Right lobe of liver (tissue), 6 donors: ENCODE measurements at regions not wholly inside any gene's neighbourhood (a gene's known extent, or its start where the extent isn't known, plus 50 kb on each side); places are given as distances from the start of the nearest gene placed in this dataset.

Source experiments
- ATAC-seq, 4 donors: fragments of 200-7000 bp; cut with Tn5 transposase; one replicate each; pipeline ENCODE4 v1.9.1; 2020; ENCODE audit warnings: mild to moderate bottlenecking in 4 of 4, moderate library complexity in 4 of 4
- DNase-seq, 3 donors: peaks; one replicate each; pipeline ENCODE4 v3.0.0-alpha.2; 2020
- H3K27ac ChIP-seq, 3 donors: fragments of 200-600 bp; one replicate each; pipeline ENCODE4 v1.8.0; 2022
- H3K27me3 ChIP-seq, 2 donors: fragments of 200-600 bp; one replicate each; pipeline ENCODE4 v1.8.0; 2022
- H3K36me3 ChIP-seq, 4 donors: fragments of 200-600 bp; sonication (generic) in 1 of 4; one replicate each; pipeline versions ENCODE4 v1.5.1 to v1.8.0; 2017 to 2022; ENCODE audit warnings: control low read depth in 1 of 4
- H3K4me1 ChIP-seq, 4 donors: fragments of 200-600 bp; sonication (generic) in 1 of 4; one replicate each; pipeline versions ENCODE4 v1.5.1 to v1.8.0; 2017 to 2022; ENCODE audit warnings: control low read depth in 1 of 4
- H3K4me3 ChIP-seq, 3 donors: fragments of 200-600 bp; one replicate each; pipeline ENCODE4 v1.8.0; 2022
- H3K9me3 ChIP-seq, 4 donors: fragments of 200-600 bp; sonication (generic) in 1 of 4; one replicate each; pipeline versions ENCODE4 v1.5.1 to v1.8.0; 2017 to 2022; ENCODE audit warnings: control low read depth in 1 of 4
- POLR2A ChIP-seq: fragments of 450-650 bp; IDR thresholded peaks from one replicate; pipeline ENCODE4 v1.6.1; 2017; ENCODE audit warnings: antibody characterized with exemption, mild to moderate bottlenecking
- WGBS: methylation state at CpG from one replicate; pipeline ENCODE4 v1.1.6; 2018; ENCODE audit warnings: low coverage, low lambda C conversion rate; ENCODE audit not compliant: insufficient coverage; ENCODE audit errors: missing lambda C conversion rate; 5-methylcytosine and 5-hydroxymethylcytosine counted together
- intact Hi-C, 2 donors: fragments of 100-400 bp; cut with DNase I; formaldehyde crosslinking; loops; one replicate each; pipeline versions ENCODE4 v1.11.2 to v1.14.1; 2022
- TF ChIP-seq, protein P1 (sequence below), 4 donors: fragments of 200-600 bp in 3 of 4; fragments of 450-650 bp in 1 of 4; IDR thresholded peaks; one replicate each; pipeline versions ENCODE4 v1.5.1 to v1.8.0; 2016 to 2022; ENCODE audit warnings: antibody characterized with exemption in 4 of 4, mild to moderate bottlenecking in 2 of 4
- donor health status: DM: no; HTN: yes; CAD: no.
- donor health status: DM: no; HTN: no; CAD: no.
- donor health status: DM: no; HTN: no; CAD: no.
- donor health status: DM: no; HTN: yes; CAD: no.
- donor health status: DM: no; HTN: yes; CAD: no.

DNA sequence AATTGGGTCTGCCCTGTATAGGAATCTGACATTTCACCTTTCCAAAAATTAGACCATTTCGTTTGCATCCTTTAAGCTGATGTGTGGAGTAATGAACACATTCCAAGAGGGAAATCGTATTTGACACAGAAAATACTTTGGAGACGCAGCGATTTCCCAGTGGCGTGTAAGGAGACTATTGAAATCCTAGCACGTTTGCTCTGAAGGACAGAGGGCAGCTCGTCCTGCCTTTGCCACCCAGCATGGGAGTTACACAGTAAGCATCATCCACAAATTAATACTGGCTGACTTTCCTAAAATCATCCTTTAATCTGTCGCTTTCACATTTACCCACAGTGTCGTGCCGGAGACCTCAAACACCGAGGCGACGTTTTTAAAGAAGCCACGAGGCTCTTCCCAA lies 925.9 kb upstream of the EEF2KMT start:
- no peak overlapping the region for H3K4me3 ChIP-seq
- no peak for DNase-seq
- 45% methylated on average over 14 of the region's 14 CpGs for WGBS
- no peaks in the 10 kb centered on the region for H3K9me3 ChIP-seq
- TF ChIP-seq, protein P1, sequence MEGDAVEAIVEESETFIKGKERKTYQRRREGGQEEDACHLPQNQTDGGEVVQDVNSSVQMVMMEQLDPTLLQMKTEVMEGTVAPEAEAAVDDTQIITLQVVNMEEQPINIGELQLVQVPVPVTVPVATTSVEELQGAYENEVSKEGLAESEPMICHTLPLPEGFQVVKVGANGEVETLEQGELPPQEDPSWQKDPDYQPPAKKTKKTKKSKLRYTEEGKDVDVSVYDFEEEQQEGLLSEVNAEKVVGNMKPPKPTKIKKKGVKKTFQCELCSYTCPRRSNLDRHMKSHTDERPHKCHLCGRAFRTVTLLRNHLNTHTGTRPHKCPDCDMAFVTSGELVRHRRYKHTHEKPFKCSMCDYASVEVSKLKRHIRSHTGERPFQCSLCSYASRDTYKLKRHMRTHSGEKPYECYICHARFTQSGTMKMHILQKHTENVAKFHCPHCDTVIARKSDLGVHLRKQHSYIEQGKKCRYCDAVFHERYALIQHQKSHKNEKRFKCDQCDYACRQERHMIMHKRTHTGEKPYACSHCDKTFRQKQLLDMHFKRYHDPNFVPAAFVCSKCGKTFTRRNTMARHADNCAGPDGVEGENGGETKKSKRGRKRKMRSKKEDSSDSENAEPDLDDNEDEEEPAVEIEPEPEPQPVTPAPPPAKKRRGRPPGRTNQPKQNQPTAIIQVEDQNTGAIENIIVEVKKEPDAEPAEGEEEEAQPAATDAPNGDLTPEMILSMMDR (IDR thresholded peaks at IDR 0.05): no peak
- TF ChIP-seq POLR2A: no peak
- H3K27me3 ChIP-seq: no peaks in the 10 kb centered on the region
- intact Hi-C loops: no loop called here
- no peak overlapping the region for H3K27ac ChIP-seq
- H3K4me1 ChIP-seq: no peaks in the 10 kb centered on the region
- ATAC-seq: no peak
- no peaks in the 10 kb centered on the region for H3K36me3 ChIP-seq

DNA sequence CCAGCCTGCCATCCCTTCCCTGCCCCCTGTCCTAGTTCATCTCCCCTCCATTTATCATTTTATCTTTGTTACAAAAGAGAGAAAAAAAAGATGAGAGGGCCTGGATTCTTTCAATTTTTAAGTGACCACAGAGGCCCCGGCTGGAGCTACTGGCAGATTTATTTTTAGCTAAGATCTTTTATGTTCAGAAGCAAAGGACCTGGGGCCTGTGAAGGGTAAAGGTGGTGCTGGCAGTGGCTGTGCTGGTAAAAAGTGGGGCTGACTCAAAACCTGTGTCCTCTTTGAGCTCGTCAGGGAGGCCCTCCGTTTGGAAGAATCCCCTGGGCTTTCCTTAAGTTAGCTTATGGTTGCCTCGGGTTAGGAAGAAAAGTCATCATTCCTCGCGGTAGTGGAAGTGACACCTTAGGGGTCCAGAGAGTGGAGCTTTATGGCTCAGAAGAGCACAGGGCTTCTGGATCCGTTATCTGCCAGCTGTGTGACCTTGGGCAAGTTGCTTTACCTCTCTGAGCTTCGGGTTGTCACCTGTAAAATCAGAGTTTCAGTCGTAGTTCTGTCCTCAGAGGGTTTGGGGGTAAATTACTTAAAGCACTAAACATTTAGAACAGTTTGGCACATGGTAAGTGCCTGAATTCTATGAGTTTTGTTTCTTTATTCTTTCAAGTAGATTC lies 923.8 kb upstream of the EEF2KMT start:
- intact Hi-C loops: no loop called here
- Histone ChIP-seq H3K4me3 (no peak overlapping the region), H3K27me3 (no peaks in the 10 kb centered on the region), H3K36me3 (no peaks in the 10 kb centered on the region), H3K9me3 (no peaks in the 10 kb centered on the region), H3K4me1 (no peaks in the 10 kb centered on the region), H3K27ac (no peak overlapping the region)
- DNase-seq (no peak), ATAC-seq (no peak)
- WGBS: 36% methylated on average over 6 of the region's 9 CpGs
- TF ChIP-seq POLR2A: no peak
- TF ChIP-seq, protein P1 (IDR thresholded peaks at IDR 0.05): no peak

DNA sequence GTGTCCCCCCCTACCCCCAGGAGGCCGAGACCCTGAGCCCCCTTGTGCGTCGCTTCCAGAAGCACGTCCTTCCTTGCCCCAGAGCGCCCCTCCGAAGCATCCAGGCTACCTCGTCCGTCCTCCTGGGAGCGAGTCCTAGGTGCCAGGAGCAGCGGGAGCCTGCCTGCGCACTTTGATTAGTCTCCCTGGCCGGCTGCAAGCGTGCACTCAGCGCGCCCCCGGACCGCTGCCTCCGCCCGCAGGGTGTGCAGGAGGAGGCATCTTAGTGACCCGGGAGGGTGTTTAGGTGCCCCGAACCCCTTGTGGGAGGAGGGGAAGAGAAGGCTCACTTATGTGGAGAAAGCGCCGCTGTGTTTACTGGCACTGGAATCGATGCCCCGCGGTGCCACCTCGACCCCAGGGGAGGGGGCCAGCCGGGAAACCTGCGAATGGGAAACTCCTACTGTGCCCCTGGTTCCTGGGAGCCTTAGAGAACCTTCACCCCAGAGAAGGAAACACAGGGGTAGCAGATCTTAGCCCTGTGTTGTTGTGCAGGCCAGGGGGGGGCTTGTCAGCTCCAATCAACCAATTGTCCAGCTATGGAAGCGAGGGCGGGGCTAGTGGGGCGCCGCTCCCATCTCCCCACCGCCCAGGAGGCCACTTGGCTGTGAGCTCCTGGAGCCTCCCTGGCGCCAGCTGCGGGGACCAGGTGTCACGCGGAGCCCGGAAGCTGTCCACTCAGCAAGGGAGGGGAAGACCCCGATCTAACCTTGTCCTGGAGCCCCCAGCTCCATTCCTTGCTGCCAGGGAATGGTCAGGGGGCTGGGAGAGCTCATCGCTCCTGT lies 922.8 kb upstream of the EEF2KMT start:
- H3K36me3 ChIP-seq: no peaks in the 10 kb centered on the region
- intact Hi-C loops: no loop called here

DNA sequence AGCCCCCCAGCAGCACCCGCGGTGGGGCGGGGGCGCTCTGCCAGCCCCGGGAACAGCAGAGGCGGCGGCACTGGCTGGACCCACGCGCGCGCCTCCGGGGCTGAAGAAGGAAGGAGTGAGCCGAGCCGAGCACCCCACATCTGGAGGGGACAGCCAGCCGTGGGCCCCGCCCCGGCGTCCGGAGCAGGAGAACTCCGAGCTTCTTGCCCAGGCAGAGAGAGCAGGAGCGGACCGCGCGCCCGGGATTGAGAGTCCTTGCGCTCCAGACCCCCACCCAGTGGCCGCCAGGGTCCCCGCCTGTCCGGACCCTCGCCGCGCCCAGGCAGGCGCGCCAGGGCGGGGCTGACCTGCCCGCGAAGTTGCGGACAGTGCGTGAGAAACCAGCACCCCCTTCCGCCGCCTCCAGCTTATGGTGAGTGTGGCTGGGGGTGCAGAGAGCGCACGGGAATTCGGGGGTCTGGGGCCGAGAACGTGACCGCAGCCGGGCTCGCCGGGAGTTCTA lies 921.9 kb upstream of the EEF2KMT start:
- TF ChIP-seq POLR2A: no peak
- TF ChIP-seq, protein P1 (IDR thresholded peaks at IDR 0.05): no peak
- ATAC-seq (peak in 1 of 4 donors; percentile 22), DNase-seq (no peak)
- Histone ChIP-seq H3K4me3 (no peak overlapping the region), H3K27me3 (no peaks in the 10 kb centered on the region), H3K36me3 (no peaks in the 10 kb centered on the region), H3K9me3 (no peaks in the 10 kb centered on the region), H3K4me1 (no peaks in the 10 kb centered on the region), H3K27ac (no peak overlapping the region)
- 2% methylated on average over 18 of the region's 50 CpGs for WGBS
- intact Hi-C loops: no loop called here

More for the DNA sequence above, 922.8 kb upstream of the EEF2KMT start:
- Histone ChIP-seq H3K27me3 (no peaks in the 10 kb centered on the region), H3K27ac (no peak overlapping the region), H3K4me3 (no peak overlapping the region), H3K9me3 (no peaks in the 10 kb centered on the region), H3K4me1 (no peaks in the 10 kb centered on the region)
- 50% methylated on average over 1 of the region's 41 CpGs for WGBS
- TF ChIP-seq, protein P1 (IDR thresholded peaks at IDR 0.05): no peak
- TF ChIP-seq POLR2A: no peak
- ATAC-seq: peak in 1 of 4 donors; percentile 18
- no peak for DNase-seq
